H1 (cell line): ENCODE measurements at regions not wholly inside any gene's neighbourhood (a gene's known extent, or its start where the extent isn't known, plus 50 kb on each side); places are given as distances from the start of the nearest gene placed in this dataset.

Experiments
- GABPA ChIP-seq: IDR thresholded peaks from 2 replicates; pipeline ENCODE4 v1.6.1; 2011; ENCODE audit warnings: mild to moderate bottlenecking, low read length, moderate library complexity, borderline replicate concordance; ENCODE audit not compliant: insufficient read depth
- KDM1A ChIP-seq: fragments of 200-600, 300-600 bp; sonication (generic); IDR thresholded peaks from 2 replicates; pipeline ENCODE4 v1.7.1; 2016; ENCODE audit warnings: mild to moderate bottlenecking, low read length, borderline replicate concordance
- POLR2A ChIP-seq, 2 experiments: IDR thresholded peaks; 1 replicate in 1 of 2; 2 replicates in 1 of 2; pipeline ENCODE4 v1.6.1; 2011; ENCODE audit warnings: low read depth in 2 of 2, low read length in 2 of 2, mild to moderate bottlenecking in 2 of 2; ENCODE audit errors: control extremely low read depth in 1 of 2
- POLR2AphosphoS5 ChIP-seq: IDR thresholded peaks from 2 replicates; pipeline ENCODE4 v1.6.1; 2011; ENCODE audit warnings: low read depth, low read length
- SIN3A ChIP-seq, 2 experiments: IDR thresholded peaks in 1 of 2; conservative IDR thresholded peaks in 1 of 2; 2 replicates each; pipeline ENCODE4 v1.6.1; 2011 to 2012; ENCODE audit warnings: low read length in 2 of 2, improper control_type of control experiment in 1 of 2, low read depth in 1 of 2, mild to moderate bottlenecking in 1 of 2

DNA sequence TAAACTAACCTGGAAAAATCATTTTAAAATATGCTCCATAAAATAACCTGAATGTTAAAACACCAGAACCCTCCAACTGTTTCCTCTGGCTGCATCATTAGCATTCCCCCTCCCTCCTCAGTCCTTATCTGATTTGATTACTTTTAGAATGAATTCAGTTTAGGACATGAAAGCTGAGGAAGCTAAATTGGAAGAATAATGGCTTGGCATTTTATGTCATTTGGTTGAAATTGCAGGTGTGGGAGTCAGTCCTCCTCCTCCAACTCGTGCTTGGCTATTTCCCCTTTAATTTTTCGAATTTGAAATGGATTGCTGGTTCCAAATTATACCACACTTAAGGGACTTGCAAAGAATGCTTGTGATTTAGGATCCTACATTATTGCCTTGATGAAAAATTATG, 473.0 kb upstream of the STXBP6 start:
- TF ChIP-seq KDM1A (no peak), SIN3A (conservative IDR thresholded peaks at IDR 0.05 in 1 of 2, IDR thresholded peaks at IDR 0.05 in 1 of 2; ENCODE audit: low read depth in 1 of 2, low read length in 2 of 2) (no peak), POLR2AphosphoS5 (no peak), POLR2A (IDR thresholded peaks at IDR 0.05; ENCODE audit: control extremely low read depth in 1 of 2, low read depth in 2 of 2, low read length in 2 of 2) (no peak), GABPA (no peak)
